OCI-LY1 (cell line): ENCODE measurements at regions not wholly inside any gene's neighbourhood (a gene's known extent, or its start where the extent isn't known, plus 50 kb on each side); places are given as distances from the start of the nearest gene placed in this dataset.

Experiments used
- H2AFZ ChIP-seq: fragments of 200-600 bp; sonication (generic), shearing (Covaris generic); 2 replicates; pipeline ENCODE4 v1.6.0; 2014; ENCODE audit warnings: antibody characterized with exemption, mild to moderate bottlenecking, low read length
- H3F3A ChIP-seq: fragments of 200-600 bp; sonication (generic), shearing (Covaris generic); 2 replicates; pipeline ENCODE4 v1.6.0; 2014; ENCODE audit warnings: mild to moderate bottlenecking, antibody characterized with exemption, low read length, moderate library complexity; ENCODE audit not compliant: insufficient read depth
- H3K27ac ChIP-seq: fragments of 200-600 bp; sonication (generic); 2 replicates; pipeline ENCODE4 v1.5.1; 2014; ENCODE audit warnings: low read length, mixed run types, mild to moderate bottlenecking, low read depth; ENCODE audit not compliant: poor library complexity, severe bottlenecking
- H3K27me3 ChIP-seq: fragments of 200-600 bp; sonication (generic); 2 replicates; pipeline ENCODE4 v1.6.0; 2014; ENCODE audit warnings: antibody characterized with exemption, mild to moderate bottlenecking, low read length, moderate library complexity; ENCODE audit not compliant: insufficient read depth
- H3K36me3 ChIP-seq: fragments of 200-600 bp; sonication (generic); 2 replicates; pipeline ENCODE4 v1.6.1; 2014; ENCODE audit warnings: mild to moderate bottlenecking, antibody characterized with exemption, low read length, moderate library complexity, mixed read lengths; ENCODE audit not compliant: insufficient read depth
- H3K4me1 ChIP-seq: fragments of 200-600 bp; sonication (generic); 2 replicates; pipeline ENCODE4 v1.5.1; 2014; ENCODE audit warnings: mild to moderate bottlenecking, low read length, moderate library complexity; ENCODE audit not compliant: insufficient read depth, severe bottlenecking
- H3K4me2 ChIP-seq: fragments of 200-600 bp; sonication (generic), shearing (Covaris generic); 2 replicates; pipeline ENCODE4 v1.6.1; 2014; ENCODE audit warnings: low read length
- H3K4me3 ChIP-seq: fragments of 200-600 bp; sonication (generic); 2 replicates; pipeline ENCODE4 v1.5.1; 2014; ENCODE audit warnings: low read length, low read depth, mild to moderate bottlenecking, mixed read lengths; ENCODE audit not compliant: poor library complexity, severe bottlenecking
- H3K79me2 ChIP-seq: fragments of 200-600 bp; shearing (Covaris generic); 2 replicates; pipeline ENCODE4 v1.6.1; 2016; ENCODE audit warnings: mixed run types, low read length, mixed read lengths; ENCODE audit not compliant: insufficient read depth
- H3K9ac ChIP-seq: fragments of 200-600 bp; sonication (generic), shearing (Covaris generic); 2 replicates; pipeline ENCODE4 v1.6.1; 2014; ENCODE audit warnings: mild to moderate bottlenecking, low read length, mixed read lengths
- H3K9me2 ChIP-seq: fragments of 200-600 bp; sonication (generic), shearing (Covaris generic); 2 replicates; pipeline ENCODE4 v1.6.1; 2014; ENCODE audit warnings: low read depth, mild to moderate bottlenecking, low read length, mixed read lengths
- H3K9me3 ChIP-seq: fragments of 200-600 bp; shearing (Covaris generic); 2 replicates; pipeline ENCODE4 v1.6.1; 2014; ENCODE audit warnings: low read length, mixed read lengths
- H4K20me1 ChIP-seq: fragments of 200-600 bp; sonication (generic), shearing (Covaris generic); 2 replicates; pipeline ENCODE4 v1.6.0; 2016; ENCODE audit warnings: mild to moderate bottlenecking, low read length; ENCODE audit not compliant: insufficient read depth
- CTCF ChIP-seq: fragments of 200-600 bp; sonication (generic), shearing (Covaris generic); IDR thresholded peaks from 2 replicates; pipeline ENCODE4 v1.5.1; 2017; ENCODE audit warnings: mild to moderate bottlenecking, antibody characterized with exemption, low read length, moderate library complexity, mixed read lengths
- EZH2 ChIP-seq: fragments of 200-600 bp; sonication (generic), shearing (Covaris generic); IDR thresholded peaks from 2 replicates; pipeline ENCODE4 v1.8.0; 2017; ENCODE audit warnings: borderline replicate concordance, mixed run types, mild to moderate bottlenecking, antibody characterized with exemption, low read length, moderate library complexity, mixed read lengths

DNA sequence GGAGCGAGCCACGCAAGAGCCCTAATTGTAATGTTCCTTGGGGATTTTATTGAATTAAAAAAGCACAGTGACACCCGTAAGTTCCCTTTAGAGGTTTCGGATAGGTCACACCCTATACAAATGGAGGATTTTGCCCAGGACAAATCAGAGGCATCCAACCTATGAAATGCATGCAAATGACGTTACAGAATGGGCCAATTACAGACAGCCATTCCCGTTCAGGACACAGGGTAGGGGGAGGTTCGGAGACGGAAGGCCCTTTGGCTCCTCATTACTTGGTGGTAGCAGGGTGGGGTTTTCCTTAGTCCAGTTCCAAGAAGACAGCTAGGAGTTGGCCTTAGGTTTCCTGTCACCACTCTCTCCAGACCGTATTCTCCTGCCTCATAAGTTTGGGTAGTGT, 754.1 kb downstream of the IPMK start:
- Histone ChIP-seq H3F3A (no peaks in the 10 kb centered on the region), H3K79me2 (no peaks in the 10 kb centered on the region), H3K27ac (no peak overlapping the region), H4K20me1 (no peaks in the 10 kb centered on the region), H3K9me2 (no peaks in the 10 kb centered on the region), H3K4me1 (no peaks in the 10 kb centered on the region), H3K4me2 (no peak overlapping the region), H3K9me3 (no peaks in the 10 kb centered on the region), H3K36me3 (no peaks in the 10 kb centered on the region), H3K9ac (no peak overlapping the region), H2AFZ (no peak overlapping the region), H3K4me3 (no peak overlapping the region), H3K27me3 (no peaks in the 10 kb centered on the region)
- TF ChIP-seq CTCF = no peak
- TF ChIP-seq EZH2 = no peak

DNA sequence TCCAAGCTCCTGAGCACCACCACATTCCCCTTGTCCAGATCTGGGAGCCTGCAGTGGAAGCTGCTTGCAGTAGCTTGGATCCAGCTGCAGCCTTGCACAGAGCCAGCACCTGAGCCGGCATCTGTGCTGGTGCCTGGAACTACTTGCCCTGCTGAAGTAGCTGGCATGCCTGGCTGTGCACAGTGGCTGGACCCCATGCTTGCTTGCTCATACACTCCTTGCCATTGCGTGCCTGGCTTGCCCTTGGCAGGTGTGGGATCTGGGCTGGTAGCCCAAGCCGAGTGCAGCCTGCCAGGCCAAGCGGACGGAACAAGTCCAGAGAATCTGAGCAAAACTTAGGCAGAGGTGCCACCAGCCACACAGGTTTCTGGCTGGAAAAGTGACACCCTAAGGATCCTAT, 759.9 kb downstream of the IPMK start:
- TF ChIP-seq EZH2 (no peak), CTCF (no peak)
- Histone ChIP-seq H3K4me1 (no peaks in the 10 kb centered on the region), H4K20me1 (no peaks in the 10 kb centered on the region), H3K27me3 (no peaks in the 10 kb centered on the region), H3K4me2 (no peak overlapping the region), H3K79me2 (no peaks in the 10 kb centered on the region), H2AFZ (no peak overlapping the region), H3K4me3 (no peak overlapping the region), H3K27ac (no peak overlapping the region), H3F3A (no peaks in the 10 kb centered on the region), H3K9me3 (no peaks in the 10 kb centered on the region), H3K36me3 (no peaks in the 10 kb centered on the region), H3K9ac (no peak overlapping the region), H3K9me2 (no peaks in the 10 kb centered on the region)

- Histone ChIP-seq H3K4me1 (no peaks in the 10 kb centered on the region), H3K4me3 (no peak overlapping the region), H3K9me3 (no peaks in the 10 kb centered on the region), H3K9ac (no peak overlapping the region), H3K27me3 (no peaks in the 10 kb centered on the region), H2AFZ (no peak overlapping the region), H3K79me2 (no peaks in the 10 kb centered on the region), H4K20me1 (no peaks in the 10 kb centered on the region), H3K4me2 (no peak overlapping the region), H3K36me3 (no peaks in the 10 kb centered on the region), H3K27ac (no peak overlapping the region), H3K9me2 (no peaks in the 10 kb centered on the region), H3F3A (no peaks in the 10 kb centered on the region)
- TF ChIP-seq EZH2 (no peak), CTCF (no peak)
Measured at GRCh38 chr10:57506414-57507094, 761.1 kb downstream of the IPMK start.
